Mucosa of rectum (tissue), 2 donors: ENCODE measurements at regions not wholly inside any gene's neighbourhood (a gene's known extent, or its start where the extent isn't known, plus 50 kb on each side); places are given as distances from the start of the nearest gene placed in this dataset.

Experiments
- H3K27ac ChIP-seq, 2 donors: one replicate each; pipeline ENCODE4 v1.7.0; 2013; ENCODE audit warnings: inconsistent platforms in 2 of 2, low read depth in 2 of 2, low read length in 2 of 2
- H3K27me3 ChIP-seq, 2 donors: one replicate each; pipeline ENCODE4 v1.7.0; 2013; ENCODE audit warnings: low read length in 2 of 2; ENCODE audit not compliant: control insufficient read depth in 2 of 2, insufficient read depth in 2 of 2
- H3K36me3 ChIP-seq, 2 donors: one replicate each; pipeline ENCODE4 v1.7.0; 2013; ENCODE audit warnings: low read length in 2 of 2; ENCODE audit not compliant: control insufficient read depth in 2 of 2, insufficient read depth in 2 of 2
- H3K4me1 ChIP-seq, 2 donors: one replicate each; pipeline ENCODE4 v1.7.0; 2013; ENCODE audit warnings: low read length in 2 of 2, mild to moderate bottlenecking in 1 of 2; ENCODE audit not compliant: control insufficient read depth in 2 of 2, insufficient read depth in 2 of 2
- H3K4me3 ChIP-seq, 2 donors: one replicate each; pipeline ENCODE4 v1.7.0; 2013; ENCODE audit warnings: low read length in 2 of 2
- H3K9ac ChIP-seq, 2 donors: one replicate each; pipeline ENCODE4 v1.7.0; 2013; ENCODE audit warnings: low read length in 2 of 2, low read depth in 1 of 2, mild to moderate bottlenecking in 1 of 2
- H3K9me3 ChIP-seq, 2 donors: one replicate each; pipeline ENCODE4 v1.7.0; 2013; ENCODE audit warnings: low read length in 2 of 2; ENCODE audit not compliant: control insufficient read depth in 2 of 2
- donor health status: healthy.
- donor health status: Normal muscosa, but diverticular disease.

DNA sequence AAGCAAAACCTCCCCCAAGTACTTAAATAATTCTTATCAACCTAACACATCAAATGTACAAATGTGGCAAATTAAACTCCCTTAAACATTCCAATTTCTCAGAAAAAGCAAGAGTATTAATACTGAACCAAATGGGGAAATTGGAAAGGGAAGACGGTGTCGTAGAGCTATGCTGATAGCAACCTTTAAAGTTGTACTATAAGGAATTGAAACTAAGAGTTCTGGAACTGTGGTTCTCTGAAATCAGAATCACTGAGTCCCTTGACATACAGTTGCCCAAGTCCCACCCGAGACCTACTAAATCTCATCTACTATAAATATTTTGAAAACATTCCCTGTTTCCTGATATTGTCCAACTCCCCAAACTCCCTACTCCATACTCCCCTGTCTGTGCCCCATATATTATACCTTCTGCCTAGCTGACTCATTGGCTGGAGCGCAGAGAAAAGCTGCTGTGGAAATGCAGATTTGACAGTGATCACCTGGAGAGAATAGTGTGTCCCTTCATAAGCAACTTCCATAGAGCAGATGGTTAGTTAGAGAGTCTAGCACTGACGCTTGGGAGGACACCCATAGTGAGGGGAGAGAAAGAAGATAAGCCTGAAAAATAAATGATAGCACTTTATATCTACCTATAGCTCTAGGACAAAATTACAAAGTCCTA, 51.4 kb upstream of the ITM2B start:
- Histone ChIP-seq H3K9me3 (no peaks in the 10 kb centered on the region), H3K4me1 (no peaks in the 10 kb centered on the region), H3K27ac (no peak overlapping the region), H3K27me3 (no peaks in the 10 kb centered on the region), H3K36me3 (no peaks in the 10 kb centered on the region), H3K4me3 (no peak overlapping the region), H3K9ac (no peak overlapping the region)

DNA sequence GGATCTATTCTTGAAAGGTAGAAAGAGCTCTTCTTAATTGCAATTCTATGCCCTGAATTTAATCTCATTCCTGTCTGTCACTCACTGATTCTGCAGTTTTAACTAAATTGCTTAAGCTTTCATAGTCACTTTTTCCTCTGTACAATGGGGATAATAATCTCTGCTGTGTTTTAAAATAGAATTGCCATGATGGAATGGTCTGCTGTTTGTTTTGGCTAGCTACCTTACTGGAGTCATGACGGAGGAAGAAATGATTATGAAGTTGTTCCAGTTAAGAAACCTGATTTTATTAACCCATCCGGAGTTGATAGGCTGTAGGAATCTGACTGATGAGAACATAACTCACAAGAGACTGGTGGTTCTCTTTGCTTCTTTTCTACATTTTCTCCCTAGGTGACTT, 54.9 kb upstream of the ITM2B start:
- Histone ChIP-seq H3K9ac (no peak overlapping the region), H3K4me1 (no peaks in the 10 kb centered on the region), H3K27me3 (no peaks in the 10 kb centered on the region), H3K27ac (no peak overlapping the region), H3K4me3 (no peak overlapping the region), H3K36me3 (no peaks in the 10 kb centered on the region), H3K9me3 (no peaks in the 10 kb centered on the region)

DNA sequence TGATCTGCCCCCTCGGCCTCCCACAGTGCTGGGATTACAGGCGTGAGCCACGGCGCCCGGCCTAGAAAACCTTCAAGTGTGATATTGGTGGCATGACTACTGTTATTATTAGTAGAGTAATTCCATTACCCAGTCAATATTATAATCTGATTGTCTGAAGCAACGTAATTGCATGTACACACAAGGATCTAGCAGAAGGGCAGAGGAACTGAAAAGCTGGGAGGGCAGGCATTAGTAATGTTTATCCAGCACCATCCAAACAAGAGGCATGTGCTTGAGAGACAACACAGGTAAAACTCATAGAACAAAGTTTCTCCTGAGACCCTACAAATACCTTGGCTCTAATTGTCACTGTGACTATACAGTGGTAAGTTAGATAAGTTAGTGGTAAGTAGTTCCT, 56.2 kb upstream of the ITM2B start:
- no peak overlapping the region for H3K4me3 ChIP-seq
- no peaks in the 10 kb centered on the region for H3K4me1 ChIP-seq
- no peaks in the 10 kb centered on the region for H3K36me3 ChIP-seq
- H3K27me3 ChIP-seq, result no peaks in the 10 kb centered on the region
- H3K27ac ChIP-seq, result no peak overlapping the region
- H3K9ac ChIP-seq, result no peak overlapping the region
- no peaks in the 10 kb centered on the region for H3K9me3 ChIP-seq

DNA sequence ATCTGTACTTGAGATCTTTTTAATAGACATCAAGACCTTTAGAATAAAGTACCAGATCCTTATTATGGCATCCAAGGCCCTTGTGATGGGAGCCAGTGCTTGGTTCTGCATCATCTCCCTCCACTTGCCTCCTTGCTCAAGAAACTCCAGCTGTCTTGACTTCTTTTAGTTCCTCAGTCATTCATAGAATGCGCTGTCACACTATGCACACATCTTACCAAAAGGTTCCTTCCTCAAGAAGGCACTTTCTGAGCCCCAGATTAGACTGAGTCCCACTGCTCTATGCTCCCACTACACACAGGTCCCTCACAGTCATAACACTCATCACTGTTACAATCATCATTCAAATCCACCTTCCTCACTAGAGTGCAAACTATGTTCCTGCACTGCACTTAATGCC, 57.8 kb upstream of the ITM2B start:
- H3K27me3 ChIP-seq, result no peaks in the 10 kb centered on the region
- no peaks in the 10 kb centered on the region for H3K4me1 ChIP-seq
- no peak overlapping the region for H3K27ac ChIP-seq
- H3K9me3 ChIP-seq, result no peaks in the 10 kb centered on the region
- H3K4me3 ChIP-seq, result no peak overlapping the region
- H3K9ac ChIP-seq, result no peak overlapping the region
- no peaks in the 10 kb centered on the region for H3K36me3 ChIP-seq

DNA sequence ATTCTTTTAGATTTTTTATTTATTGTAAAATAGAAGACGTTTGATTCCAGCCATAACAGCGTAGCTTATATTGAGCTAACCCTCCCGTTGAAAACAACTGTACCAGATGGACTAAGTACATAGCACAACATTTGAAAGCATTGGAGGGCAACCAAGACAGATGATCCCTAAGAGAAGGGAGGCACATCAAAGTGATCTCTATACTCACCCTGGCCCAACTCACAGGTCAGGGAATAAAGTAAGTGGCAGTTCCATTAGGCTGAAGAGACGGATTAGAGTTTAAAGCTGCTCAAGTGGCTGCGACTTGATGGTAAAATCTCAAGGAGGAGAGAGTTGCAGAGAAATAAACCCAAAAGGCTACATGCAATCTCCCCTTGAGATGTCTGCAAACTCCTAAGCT, 65.1 kb upstream of the ITM2B start:
- Histone ChIP-seq H3K4me1 (no peaks in the 10 kb centered on the region), H3K36me3 (no peaks in the 10 kb centered on the region), H3K27me3 (no peaks in the 10 kb centered on the region), H3K27ac (no peak overlapping the region), H3K4me3 (no peak overlapping the region), H3K9ac (no peak overlapping the region), H3K9me3 (no peaks in the 10 kb centered on the region)

DNA sequence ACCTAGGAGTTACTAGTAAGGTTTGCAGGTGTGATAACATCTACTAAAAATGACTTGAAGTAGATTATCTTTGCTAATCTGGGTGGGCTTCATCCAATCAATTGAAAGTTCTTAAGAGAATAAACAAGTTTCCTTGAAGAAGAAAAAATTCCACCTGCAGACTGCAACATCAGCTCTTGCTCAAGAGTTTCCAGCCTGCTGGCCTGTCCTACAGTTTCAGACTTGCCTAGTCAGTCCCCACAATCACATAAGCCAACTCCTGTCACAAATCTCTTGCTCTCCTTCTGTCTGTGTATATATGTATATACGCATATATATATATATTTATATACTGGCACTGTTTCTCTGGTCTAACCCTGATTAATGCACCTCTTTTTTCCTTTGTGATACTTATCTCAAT, 67.3 kb upstream of the ITM2B start:
- Histone ChIP-seq H3K27ac (no peak overlapping the region), H3K4me3 (no peak overlapping the region), H3K27me3 (no peaks in the 10 kb centered on the region), H3K9me3 (no peaks in the 10 kb centered on the region), H3K36me3 (no peaks in the 10 kb centered on the region), H3K4me1 (no peaks in the 10 kb centered on the region), H3K9ac (no peak overlapping the region)

DNA sequence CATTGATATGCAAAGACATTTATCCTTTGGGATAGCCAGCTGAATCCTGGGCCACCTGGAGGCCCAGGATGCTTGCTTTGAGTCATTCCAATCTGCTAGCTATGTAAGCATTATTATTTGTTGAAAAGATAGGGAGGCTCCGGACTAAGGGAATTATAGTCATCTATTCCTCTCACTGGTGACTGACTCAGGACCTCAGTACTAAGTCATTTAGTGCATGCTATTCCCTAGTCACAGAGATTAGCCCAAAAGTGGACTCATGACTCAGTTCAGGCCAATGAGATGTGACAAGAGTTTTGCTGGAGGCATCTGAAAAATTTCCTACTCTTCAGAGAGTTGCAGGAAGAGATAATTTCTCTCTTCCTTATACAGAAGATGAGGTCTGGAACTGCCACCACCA, 67.9 kb upstream of the ITM2B start:
- Histone ChIP-seq H3K9me3 (no peaks in the 10 kb centered on the region), H3K27ac (no peak overlapping the region), H3K4me3 (no peak overlapping the region), H3K27me3 (no peaks in the 10 kb centered on the region), H3K4me1 (no peaks in the 10 kb centered on the region), H3K9ac (no peak overlapping the region), H3K36me3 (no peaks in the 10 kb centered on the region)

DNA sequence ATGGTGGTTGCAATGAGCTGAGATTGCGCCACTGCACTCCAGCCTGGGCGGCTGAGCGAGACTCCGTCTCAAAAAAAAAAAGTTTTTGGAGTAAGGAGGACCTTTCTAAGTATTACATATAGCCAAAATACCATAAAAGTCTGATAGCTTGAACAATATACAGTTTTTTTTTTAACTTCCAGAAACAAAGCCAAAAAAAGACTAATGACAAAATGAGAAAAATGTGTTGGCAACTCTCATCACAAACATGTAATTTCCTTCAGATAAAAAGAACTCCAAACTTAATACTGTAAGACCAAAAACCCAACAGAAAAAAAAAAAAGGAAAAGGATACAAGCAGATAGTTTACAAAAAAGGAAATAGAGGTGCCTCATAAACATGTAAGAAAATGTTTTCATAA, 68.2 kb upstream of the MED4 start:
- Histone ChIP-seq H3K4me3 (no peak overlapping the region), H3K4me1 (peaks cover 0 to 3% of the 10 kb centered on the region in 2 donors), H3K27ac (peak overlapping the region; percentile 9 to 12), H3K9ac (no peak overlapping the region), H3K9me3 (no peaks in the 10 kb centered on the region), H3K36me3 (no peaks in the 10 kb centered on the region), H3K27me3 (no peaks in the 10 kb centered on the region)

DNA sequence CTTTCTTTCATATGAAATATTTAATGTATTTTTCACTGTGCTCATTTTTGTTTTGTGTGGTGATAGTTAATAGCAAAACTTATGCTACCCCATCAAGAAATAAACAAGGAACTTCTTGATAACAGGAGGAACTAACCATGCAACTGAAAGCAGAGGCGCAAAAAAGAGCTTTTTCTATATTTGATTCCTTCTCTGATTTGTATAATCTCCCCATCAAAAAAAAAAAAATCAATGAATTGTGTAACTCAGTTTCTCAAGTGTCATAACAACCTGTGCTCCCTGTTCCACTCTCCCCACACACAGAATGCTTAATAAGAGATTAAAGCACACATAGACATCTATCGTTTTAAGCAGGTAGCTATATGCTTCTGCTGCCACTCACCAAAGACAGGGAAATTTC, 67.3 kb upstream of the MED4 start:
- Histone ChIP-seq H3K4me3 (no peak overlapping the region), H3K9me3 (no peaks in the 10 kb centered on the region), H3K27me3 (no peaks in the 10 kb centered on the region), H3K4me1 (peaks cover 0 to 3% of the 10 kb centered on the region in 2 donors), H3K36me3 (no peaks in the 10 kb centered on the region), H3K9ac (no peak overlapping the region), H3K27ac (peak overlapping the region; percentile 13 to 31)

DNA sequence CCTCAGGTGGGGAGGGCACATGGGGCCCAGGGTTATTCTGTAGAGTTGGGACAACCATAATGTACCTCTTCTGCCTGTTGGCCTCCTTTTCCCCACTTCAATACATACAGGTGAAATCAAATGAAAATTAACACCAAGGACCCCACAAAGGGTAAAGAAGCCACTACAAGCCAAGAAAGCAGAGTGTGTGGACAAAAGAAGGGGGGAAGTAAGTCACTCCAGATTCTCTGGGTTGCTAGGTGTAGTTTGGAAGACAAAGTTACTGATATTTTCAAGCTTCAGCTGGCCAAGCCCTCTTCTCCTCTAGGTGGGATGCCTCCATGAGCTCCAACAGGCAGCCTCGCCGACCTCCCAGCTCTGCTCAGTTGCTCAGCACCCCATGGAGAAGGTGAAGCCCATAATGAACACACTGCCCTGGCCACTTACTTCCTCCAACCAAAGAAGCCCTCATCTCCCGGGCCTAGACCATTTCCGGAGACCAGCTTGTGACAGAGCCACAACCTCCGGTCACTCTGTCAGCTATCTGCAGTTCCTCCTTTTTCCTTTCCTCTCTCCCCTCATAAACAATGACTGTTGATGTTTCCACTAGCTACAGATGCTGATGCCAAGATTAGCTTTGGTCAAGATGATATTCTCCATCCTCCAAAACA, 66.8 kb upstream of the MED4 start:
- no peak overlapping the region for H3K9ac ChIP-seq

More for the DNA sequence above, 66.8 kb upstream of the MED4 start:
- no peak overlapping the region for H3K4me3 ChIP-seq
- peak overlapping the region; percentile 40 to 67 for H3K27ac ChIP-seq
- peaks cover 0 to 3% of the 10 kb centered on the region in 2 donors for H3K4me1 ChIP-seq
- H3K9me3 ChIP-seq, result no peaks in the 10 kb centered on the region
- no peaks in the 10 kb centered on the region for H3K36me3 ChIP-seq
- H3K27me3 ChIP-seq, result no peaks in the 10 kb centered on the region
